MM.1S (cell line): ENCODE measurements at regions not wholly inside any gene's neighbourhood (a gene's known extent, or its start where the extent isn't known, plus 50 kb on each side); places are given as distances from the start of the nearest gene placed in this dataset.

ENCODE experiments used
- EZH2 ChIP-seq: fragments of 300-600 bp; sonication (generic); optimal IDR thresholded peaks from 2 replicates; pipeline ENCODE3; 2017; ENCODE audit warnings: low read depth, mild to moderate bottlenecking, antibody characterized with exemption, low read length, mixed read lengths
- EZH2phosphoT487 ChIP-seq: fragments of 300-600 bp; sonication (generic); IDR thresholded peaks from 2 replicates; pipeline ENCODE4 v1.6.1; 2018; ENCODE audit warnings: antibody characterized with exemption, low read length
- TF ChIP-seq, protein P1 (sequence below): fragments of 300-600 bp; sonication (generic); IDR thresholded peaks from 2 replicates; pipeline ENCODE4 v1.5.1; 2016; ENCODE audit warnings: antibody characterized with exemption, low read length, mixed read lengths

DNA sequence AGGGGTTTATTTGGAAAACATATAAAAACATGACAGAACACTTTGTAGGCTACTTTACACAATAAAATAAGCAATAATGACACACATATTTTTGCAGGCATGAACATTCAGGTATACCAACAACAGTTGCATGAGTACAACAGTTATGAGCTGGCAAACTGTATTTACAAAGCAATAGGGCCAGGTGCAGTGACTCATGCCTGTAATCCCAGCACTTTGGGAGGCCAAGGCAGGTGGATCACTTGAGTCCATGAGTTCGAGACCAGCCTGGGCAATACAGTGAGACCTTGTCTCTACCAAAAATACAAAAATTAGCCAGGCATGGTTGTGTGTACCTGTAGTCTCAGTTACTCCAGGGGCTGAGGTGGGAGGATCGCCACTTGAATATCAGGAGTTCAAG is 101.1 kb downstream of the BMP4 start:
- TF ChIP-seq EZH2: no peak
- TF ChIP-seq, protein P1, sequence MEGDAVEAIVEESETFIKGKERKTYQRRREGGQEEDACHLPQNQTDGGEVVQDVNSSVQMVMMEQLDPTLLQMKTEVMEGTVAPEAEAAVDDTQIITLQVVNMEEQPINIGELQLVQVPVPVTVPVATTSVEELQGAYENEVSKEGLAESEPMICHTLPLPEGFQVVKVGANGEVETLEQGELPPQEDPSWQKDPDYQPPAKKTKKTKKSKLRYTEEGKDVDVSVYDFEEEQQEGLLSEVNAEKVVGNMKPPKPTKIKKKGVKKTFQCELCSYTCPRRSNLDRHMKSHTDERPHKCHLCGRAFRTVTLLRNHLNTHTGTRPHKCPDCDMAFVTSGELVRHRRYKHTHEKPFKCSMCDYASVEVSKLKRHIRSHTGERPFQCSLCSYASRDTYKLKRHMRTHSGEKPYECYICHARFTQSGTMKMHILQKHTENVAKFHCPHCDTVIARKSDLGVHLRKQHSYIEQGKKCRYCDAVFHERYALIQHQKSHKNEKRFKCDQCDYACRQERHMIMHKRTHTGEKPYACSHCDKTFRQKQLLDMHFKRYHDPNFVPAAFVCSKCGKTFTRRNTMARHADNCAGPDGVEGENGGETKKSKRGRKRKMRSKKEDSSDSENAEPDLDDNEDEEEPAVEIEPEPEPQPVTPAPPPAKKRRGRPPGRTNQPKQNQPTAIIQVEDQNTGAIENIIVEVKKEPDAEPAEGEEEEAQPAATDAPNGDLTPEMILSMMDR: no peak
- TF ChIP-seq EZH2phosphoT487: no peak
